ENCODE measurements at regions not wholly inside any gene's neighbourhood (a gene's known extent, or its start where the extent isn't known, plus 50 kb on each side); places are given as distances from the start of the nearest gene placed in this dataset.
A peak's percentile ranks its signal among the peaks of the same experiment; 100 is the strongest.
"Not testable (repeated sequence)": the region's sequence is repeated elsewhere in the genome, so short reads cannot be mapped to it uniquely, and the experiment has no call there.

DNA sequence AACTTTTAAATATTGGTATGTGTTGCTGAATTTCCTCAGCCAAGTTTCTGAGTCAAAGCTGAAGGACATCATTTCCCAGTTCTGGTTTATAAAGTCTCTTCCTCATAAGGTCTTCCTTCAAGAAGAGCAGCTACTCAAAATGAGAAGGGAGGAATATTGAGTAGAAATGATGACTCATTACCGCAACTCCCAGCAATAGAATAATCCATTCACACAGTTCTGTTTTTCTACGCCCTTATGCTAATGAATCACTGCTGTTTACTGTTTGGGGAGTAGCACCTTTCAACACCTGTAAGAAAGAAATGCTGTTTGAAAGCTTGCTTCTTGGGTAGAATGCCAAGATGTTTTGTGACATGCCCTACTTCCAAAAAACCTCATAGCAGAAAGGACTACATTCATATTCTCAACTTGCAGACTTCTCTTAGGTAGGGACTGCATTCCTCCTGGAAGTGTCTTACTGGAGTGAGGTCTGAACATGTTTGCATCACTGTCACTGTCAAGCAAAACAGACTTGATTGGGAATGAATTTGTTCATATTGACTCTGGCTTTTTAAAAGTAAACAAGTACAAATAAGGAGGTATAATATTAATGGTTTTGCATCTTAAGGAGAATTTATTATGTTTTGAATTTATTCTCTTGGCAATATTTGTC is 147.2 kb upstream of the BANK1 start:
- H3K4me1 ChIP-seq (ENCODE audit: control insufficient read depth, extremely low read depth, insufficient read depth, low read length): peaks cover 28% of the 10 kb centered on the region
- dilution Hi-C loops (cut with MboI; ENCODE audit: extremely low pct_ligation_motif_present, low sequenced_read_pairs): no loop called here
- no peak overlapping the region for H3K9ac ChIP-seq (ENCODE audit: control insufficient read depth, extremely low read depth, insufficient read depth, low read length)
- no peaks in the 10 kb centered on the region for H3K9me1 ChIP-seq (ENCODE audit: control insufficient read depth, extremely low read depth, insufficient read depth, low read length)
- no peaks in the 10 kb centered on the region for H3K27me3 ChIP-seq (ENCODE audit: control insufficient read depth, extremely low read depth, insufficient read depth, low read length)
- no peak overlapping the region for H3K4me3 ChIP-seq (ENCODE audit: control insufficient read depth in 2 of 3, extremely low read depth in 1 of 3, insufficient read depth in 2 of 3, low read depth in 1 of 3, low read length in 3 of 3)
- no peak overlapping the region for H3K27ac ChIP-seq (ENCODE audit: control insufficient read depth, insufficient read depth, low read length)
- no peaks in the 10 kb centered on the region for H3K36me3 ChIP-seq (ENCODE audit: control insufficient read depth in 2 of 2, extremely low read depth in 1 of 2, insufficient read depth in 2 of 2, low read length in 2 of 2)
- TF ChIP-seq EZH2 (IDR thresholded peaks at IDR 0.05; ENCODE audit: low read length): no peak
- TF ChIP-seq CTCF (optimal IDR thresholded peaks at IDR 0.05 in 1 of 3, IDR thresholded peaks at IDR 0.05 in 1 of 3, conservative IDR thresholded peaks at IDR 0.05 in 1 of 3; ENCODE audit: extremely low read depth in 1 of 3, insufficient read depth in 2 of 3, low read length in 3 of 3): no peak
- H3K79me2 ChIP-seq (ENCODE audit: control insufficient read depth, insufficient read depth, low read length): no peaks in the 10 kb centered on the region
- DNase-seq (ENCODE audit: low read depth, low spot score): peak; percentile 58
- FAIRE-seq: peak; percentile 91
- H3K9me3 ChIP-seq (ENCODE audit: control insufficient read depth, low read depth, low read length): no peaks in the 10 kb centered on the region
- H3K4me2 ChIP-seq (ENCODE audit: control insufficient read depth, extremely low read depth, insufficient read depth, low read depth, low read length): peak overlapping the region; percentile 68
- no peak overlapping the region for H2AFZ ChIP-seq (ENCODE audit: control insufficient read depth, low read length)
- no peaks in the 10 kb centered on the region for H4K20me1 ChIP-seq (ENCODE audit: control insufficient read depth, extremely low read depth, insufficient read depth, low read length)

GRCh38 chr4:101632766-101633165 is 157.8 kb upstream of the BANK1 start:
- H3K4me3 ChIP-seq (ENCODE audit: control insufficient read depth in 2 of 3, extremely low read depth in 1 of 3, insufficient read depth in 2 of 3, low read depth in 1 of 3, low read length in 3 of 3); H3K9me3 ChIP-seq (ENCODE audit: control insufficient read depth, low read depth, low read length); dilution Hi-C loops (cut with MboI; ENCODE audit: extremely low pct_ligation_motif_present, low sequenced_read_pairs); DNase-seq (ENCODE audit: low read depth, low spot score); H3K9me1 ChIP-seq (ENCODE audit: control insufficient read depth, extremely low read depth, insufficient read depth, low read length); H3K4me1 ChIP-seq (ENCODE audit: control insufficient read depth, extremely low read depth, insufficient read depth, low read length); H2AFZ ChIP-seq (ENCODE audit: control insufficient read depth, low read length); H4K20me1 ChIP-seq (ENCODE audit: control insufficient read depth, extremely low read depth, insufficient read depth, low read length); H3K27me3 ChIP-seq (ENCODE audit: control insufficient read depth, extremely low read depth, insufficient read depth, low read length); H3K27ac ChIP-seq (ENCODE audit: control insufficient read depth, insufficient read depth, low read length); H3K4me2 ChIP-seq (ENCODE audit: control insufficient read depth, extremely low read depth, insufficient read depth, low read depth, low read length); H3K9ac ChIP-seq (ENCODE audit: control insufficient read depth, extremely low read depth, insufficient read depth, low read length); H3K36me3 ChIP-seq (ENCODE audit: control insufficient read depth in 2 of 2, extremely low read depth in 1 of 2, insufficient read depth in 2 of 2, low read length in 2 of 2); H3K79me2 ChIP-seq (ENCODE audit: control insufficient read depth, insufficient read depth, low read length); FAIRE-seq: not testable (repeated sequence)
